Forelimb muscle (tissue), 1 donor: ENCODE measurements at regions not wholly inside any gene's neighbourhood (a gene's known extent, or its start where the extent isn't known, plus 50 kb on each side); places are given as distances from the start of the nearest gene placed in this dataset.
A peak's percentile ranks its signal among the peaks of the same experiment; 100 is the strongest.

ENCODE experiments used
- DNase-seq: peaks from one replicate; pipeline ENCODE4 v3.0.0-alpha.2; 2013; ENCODE audit warnings: low read depth

DNA sequence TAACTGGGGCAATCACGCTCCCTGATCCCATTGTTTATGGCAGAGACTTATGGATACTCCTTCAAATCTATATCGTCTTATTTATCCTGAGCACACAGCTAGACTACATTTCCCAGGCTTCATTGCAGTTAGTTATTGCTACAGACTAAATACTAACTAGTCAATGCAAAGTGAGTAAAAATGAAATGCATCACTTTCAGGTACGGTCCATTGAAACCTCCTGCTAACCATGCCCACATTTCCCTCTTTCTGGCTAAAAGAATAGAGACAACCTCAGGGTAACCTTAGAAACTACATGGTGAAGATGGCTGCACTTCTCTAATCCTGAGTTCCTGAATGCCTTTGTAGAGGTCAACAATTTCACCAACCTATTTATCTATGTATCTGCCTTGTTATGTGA is 437.4 kb downstream of the EPHA4 start:
- no peak for DNase-seq

DNA sequence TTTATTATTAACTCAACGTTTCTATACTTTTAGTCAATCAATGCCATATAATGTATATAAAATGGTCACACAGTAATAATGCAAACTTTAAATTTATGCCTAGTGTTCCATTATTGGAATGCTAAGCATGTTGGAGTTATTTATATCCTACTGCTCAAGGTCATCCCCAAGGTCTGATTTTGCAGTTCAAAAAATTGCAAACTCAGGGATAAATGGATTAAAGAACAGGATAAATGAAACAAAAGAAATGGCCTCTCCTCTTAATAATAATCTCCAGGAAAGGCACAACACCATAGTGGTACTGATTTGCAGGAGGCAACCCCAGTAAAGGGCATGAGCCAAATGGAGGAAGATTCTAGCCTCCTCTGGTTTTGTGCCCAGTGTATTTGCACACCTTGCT is 436.4 kb downstream of the EPHA4 start:
- no peak for DNase-seq

DNA sequence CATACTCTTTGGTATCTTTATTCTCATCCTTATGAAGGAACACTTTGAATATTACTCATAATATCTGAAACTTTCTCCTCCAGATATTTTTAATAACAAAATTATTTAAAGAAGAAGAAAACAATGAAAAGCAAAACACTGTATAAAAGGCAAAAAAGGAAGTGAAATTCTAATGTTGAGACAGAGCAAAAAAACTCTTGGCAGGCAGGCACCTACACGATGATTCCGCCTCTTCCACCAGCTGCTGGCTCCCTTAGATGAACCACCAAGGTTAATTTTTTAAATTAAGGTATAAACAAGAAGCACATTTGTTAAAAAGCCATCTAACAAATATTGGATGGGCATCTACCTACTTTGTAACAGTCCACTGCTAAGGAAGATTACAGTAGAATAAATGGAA is 434.7 kb downstream of the EPHA4 start:
- no peak for DNase-seq

DNA sequence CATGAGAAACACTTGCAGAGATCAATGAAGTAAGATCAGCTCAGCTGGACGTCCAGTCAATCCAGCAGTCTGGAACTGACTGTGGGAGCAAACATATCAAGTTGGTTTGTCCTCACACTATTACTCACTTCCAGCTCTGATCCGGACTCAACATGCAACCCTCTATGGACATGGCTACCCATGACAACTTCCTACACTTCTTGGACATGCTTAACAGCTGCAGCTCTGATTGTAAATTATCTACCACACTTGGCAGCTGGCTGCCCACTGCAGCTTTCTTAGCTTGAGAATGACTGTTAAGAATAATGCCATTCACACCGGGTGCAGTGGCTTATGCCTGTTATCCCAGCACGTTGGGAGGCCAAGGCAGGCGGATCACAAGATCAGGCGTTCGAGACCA is 429.8 kb downstream of the EPHA4 start:
- DNase-seq = no peak

DNA sequence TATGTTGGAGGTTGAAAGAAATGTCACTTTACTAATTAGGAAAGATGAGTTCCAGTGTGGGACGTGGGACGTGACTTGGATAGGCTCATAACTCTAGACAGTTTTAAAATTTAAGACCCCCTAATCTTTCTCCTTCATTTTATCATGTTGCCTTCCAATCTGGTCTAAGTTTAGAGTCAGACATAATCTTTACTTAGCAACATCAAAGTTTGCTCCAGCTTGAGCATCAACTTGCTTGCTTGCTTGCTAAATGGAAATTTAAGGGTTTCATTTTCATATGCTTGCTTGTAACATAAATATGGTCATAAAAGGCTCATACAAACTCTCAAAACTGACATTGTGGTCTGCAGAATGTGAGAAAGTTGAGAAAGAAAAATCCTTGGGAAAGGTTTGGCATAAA is 428.9 kb downstream of the EPHA4 start:
- no peak for DNase-seq

DNA sequence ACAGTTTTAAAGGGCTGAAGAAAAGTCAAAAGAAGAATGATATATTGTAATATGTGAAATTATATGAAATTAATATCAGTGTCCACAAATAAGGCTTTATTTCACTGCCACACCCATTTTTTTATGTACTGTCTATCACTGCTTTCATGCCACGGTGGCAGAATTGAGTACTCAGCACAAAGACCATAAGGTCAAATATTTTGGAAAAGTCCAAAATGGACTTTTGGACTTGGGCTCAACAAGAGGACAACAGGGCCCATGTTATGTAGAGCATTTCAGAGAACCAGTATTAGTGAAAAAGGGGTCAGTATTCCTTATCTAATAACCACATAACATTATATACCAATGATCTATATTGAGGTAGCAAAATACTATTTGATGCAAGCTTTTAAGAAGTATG is 427.2 kb downstream of the EPHA4 start:
- no peak for DNase-seq

DNA sequence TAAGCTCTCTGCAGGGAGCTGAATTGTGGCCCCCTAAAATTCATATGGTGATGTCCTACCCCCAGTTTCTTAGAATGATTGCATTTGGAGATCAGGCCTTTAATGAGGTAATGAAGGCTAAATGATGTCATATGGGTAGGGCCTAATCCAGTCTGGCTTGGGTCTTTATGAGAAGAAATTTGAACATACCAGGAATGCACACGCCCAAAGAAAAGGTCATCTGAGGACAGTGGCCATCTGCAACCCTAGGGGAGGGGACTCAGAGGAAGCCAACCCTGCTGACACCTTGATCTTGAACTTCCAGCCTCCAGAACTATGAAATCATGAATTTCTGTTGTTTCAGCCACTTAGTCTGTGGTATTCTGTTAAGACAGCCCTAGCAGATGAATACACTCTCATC is 426.7 kb downstream of the EPHA4 start:
- DNase-seq = no peak

DNA sequence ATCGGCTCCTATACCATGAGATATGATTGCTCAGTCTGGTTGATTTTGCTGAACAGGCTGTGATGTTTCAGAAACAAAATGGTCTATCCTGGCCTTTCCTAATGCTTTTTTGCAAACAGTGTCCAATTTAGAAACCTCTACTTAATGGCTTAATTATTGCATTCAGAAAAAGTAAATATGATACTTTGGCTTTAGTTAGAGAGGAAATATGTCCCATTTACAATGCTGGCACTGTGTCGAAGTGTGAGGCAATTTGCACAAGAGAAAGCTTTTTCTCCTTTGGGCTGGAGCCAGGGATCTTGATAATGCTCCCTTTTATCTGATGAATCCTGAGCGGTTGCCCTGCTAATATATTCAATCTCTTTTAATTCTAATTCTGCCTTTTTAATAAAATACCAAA is 418.9 kb downstream of the EPHA4 start:
- no peak for DNase-seq

GRCh38 chr2:221154176-221154575 is 417.9 kb downstream of the EPHA4 start:
- DNase-seq = no peak

DNA sequence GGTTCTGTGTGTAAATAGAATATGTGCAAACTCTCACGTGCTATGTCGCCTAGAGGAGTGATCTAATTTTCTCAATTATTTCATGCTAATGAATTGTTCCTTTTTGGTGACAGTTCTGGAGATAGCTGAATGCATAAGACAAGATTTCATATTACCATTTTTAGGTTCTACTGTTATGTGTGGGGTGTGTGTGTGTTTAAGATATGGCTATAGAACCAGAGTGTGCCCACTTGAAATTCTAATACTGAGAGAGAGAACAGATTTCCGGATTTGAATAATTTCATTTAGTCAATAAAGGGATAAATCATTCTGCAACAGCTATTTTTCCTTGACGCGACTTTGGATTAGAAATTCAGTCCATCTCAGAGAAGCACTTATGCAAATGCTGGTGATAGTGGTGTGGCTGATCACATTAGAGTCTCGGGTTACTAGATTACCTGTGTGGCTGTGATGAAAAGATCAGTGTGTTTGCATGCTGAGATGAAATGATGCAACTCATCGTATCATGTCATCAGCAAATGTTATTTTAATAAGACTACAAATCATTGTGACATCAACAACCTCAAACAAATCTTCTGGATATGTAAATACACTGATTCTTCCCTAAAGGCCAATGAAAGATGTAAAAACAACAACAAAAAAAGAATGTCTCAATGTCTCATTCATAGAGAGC is 415.9 kb downstream of the EPHA4 start:
- DNase-seq = no peak

DNA sequence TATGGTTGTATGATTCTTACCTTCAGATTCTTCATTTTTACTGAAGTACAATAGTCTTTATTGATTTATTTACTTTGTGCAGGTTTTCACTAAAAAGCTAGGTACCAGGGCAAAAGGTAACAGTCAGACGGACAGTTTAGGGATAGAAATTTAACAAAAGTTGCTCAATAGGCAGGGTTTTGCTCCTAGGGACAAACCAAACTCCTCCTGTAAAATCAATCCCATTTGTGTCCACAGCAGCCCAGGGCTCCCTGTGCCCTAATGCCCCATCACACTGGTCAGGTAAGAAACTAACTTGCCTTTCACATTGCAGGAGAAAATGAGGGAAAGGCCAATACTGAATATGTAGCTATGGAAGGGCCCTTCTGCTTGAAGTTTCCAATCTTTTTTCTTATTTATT is 410.9 kb downstream of the EPHA4 start:
- DNase-seq = no peak

DNA sequence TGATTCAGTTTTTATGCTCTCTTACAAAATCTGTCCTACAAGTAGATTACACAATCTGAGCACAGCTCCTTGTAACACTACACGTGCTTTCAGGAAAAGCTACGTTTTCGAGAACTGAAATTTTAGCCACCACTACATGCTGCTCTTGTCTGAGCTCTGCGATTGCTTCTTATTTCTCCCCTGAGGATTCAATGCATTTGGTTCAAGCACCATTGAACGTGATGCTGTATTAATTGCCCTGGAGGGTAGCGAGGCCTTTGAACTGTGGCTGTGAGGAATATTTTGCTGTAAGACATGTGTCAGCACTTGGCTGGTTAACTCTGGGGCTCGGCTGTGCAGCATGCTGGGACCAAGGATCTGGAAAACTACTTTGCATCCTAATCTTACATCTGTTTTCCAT is 405.8 kb downstream of the EPHA4 start:
- peak; percentile 77 for DNase-seq

- no peak for DNase-seq
These were observed 404.5 kb downstream of the EPHA4 start for GRCh38 chr2:221167561-221167960.

DNA sequence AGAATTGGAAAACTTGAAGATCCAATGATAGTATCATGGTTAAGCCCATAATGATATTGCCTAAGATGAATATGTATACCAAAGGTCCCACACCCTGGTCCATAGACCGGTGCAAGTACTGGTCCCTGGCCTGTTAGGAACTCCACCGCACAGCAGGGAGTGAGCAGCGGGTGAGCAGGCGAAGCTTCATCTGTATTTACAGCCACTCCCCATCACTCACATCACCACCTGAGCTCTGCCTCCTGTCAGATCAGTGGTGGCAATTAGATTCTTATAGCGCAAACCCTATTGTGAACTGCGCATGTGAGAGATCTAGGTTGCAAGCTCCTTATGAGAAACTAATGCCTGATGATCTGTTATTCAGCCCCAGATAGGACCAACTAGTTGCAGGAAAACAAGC is 402.4 kb downstream of the EPHA4 start:
- DNase-seq = no peak

GRCh38 chr2:221170548-221170947 is 401.6 kb downstream of the EPHA4 start:
- no peak for DNase-seq

GRCh38 chr2:221176667-221177066 is 395.4 kb downstream of the EPHA4 start:
- no peak for DNase-seq

DNA sequence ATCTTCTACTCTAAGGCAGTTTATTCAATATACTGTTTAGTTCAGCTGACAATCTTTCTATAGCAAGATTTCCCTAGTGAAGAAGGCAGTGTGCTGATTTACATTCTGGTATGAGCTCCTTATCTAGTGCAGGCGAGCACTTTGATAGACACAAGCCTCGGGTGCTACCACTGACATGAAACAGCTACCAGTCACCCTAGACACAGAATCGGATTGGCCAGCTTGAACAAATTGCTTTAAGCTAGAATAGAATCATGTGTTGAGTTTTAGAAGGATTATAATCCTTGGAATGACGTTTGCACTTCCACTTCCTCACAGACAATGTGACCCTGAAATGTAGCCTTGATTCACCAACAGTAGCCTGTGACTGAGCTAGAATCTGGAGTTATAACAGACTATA is 394.0 kb downstream of the EPHA4 start:
- no peak for DNase-seq

DNA sequence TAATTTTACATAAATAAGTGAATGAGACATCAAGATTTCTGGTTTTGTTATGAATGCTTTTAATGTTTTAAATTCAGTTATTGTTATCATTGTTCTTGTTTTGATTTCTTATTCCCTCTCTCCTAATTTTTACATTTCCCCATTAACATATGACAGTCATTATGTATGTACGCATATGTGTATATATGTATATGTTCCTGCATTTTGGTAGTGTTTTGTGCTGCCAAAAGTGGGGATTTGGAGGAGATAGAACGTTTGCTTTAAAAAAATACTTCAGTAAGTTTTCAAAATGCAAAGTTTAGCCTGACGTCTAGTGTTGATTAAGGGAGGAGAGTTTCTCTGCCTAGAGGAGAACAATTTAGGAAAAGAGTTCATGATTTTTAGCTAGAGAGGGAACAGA is 385.2 kb downstream of the EPHA4 start:
- no peak for DNase-seq

DNA sequence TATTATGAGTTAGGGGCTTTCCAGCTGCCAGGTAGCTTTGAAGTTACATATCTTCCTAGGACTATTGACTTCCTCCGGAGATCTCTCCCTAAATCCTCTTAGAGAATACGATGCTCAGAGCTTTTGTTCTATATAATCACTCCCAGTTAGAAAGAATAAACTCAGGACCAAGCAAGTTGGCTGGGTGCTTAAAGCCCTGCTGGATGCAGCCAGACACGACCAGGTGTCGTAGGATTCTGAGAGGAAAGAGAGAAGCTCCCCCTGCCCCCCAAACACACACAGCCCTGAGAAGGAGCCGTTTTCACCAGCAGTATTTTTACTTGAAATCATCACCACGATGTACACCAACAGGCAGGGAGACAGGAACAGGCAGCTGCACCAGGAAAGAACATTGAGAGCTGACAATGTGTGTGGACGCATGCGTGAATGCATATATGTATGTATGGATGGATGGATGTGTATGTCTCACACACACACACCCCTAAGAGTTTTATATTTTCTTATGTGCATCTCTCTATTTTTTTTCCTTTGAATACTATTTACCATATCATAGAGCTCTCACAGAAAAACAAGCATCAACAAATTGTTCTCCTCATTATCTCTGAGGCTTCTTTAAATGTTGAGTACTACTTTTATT is 382.6 kb downstream of the EPHA4 start:
- DNase-seq = no peak

DNA sequence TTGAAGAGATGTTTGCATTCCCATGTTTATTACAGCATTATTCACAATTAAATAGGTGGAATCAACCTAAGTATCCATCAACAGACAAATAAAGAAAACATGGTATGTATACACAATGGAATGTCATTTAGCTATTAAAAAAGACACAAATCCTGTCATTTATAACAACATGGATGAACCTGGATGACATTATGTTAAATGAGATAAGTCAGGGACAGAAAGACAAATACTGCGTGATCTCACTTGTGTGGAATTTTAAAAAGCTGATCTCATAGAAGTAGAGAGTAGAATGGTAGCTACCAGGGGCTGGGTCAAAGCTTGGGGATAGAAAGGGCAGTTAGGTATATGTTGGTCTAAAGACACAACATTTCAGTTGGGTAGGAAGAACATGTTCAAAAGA is 376.3 kb downstream of the EPHA4 start:
- no peak for DNase-seq

DNA sequence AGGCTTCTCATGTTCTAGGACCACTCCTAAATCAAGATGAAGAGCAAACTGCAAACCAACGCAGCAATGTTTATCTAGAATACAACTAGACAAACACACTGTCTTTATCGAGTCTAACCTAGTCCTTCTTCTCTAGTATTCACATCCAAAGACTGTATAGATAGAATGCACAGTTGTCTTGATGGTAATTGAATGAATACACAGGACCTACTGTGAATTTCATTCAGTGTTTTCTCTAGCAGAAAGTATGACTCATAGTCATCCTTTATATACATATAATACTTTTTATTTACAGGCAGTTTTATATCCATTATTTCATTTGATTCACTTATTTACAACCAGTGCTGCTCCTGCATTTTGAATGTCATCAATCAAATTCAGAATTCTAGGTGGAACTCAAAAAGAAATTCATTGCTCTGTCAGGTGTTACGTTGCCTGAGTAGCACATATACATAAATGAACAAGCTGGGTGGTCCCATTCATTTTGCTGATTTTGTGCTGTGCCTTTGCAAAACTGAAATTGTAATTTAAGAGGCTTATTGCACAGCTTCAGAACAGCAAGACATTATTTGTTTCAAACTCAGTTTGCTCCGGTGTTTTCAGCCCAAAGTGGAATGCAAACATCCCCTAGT is 374.8 kb downstream of the EPHA4 start:
- DNase-seq = no peak

DNA sequence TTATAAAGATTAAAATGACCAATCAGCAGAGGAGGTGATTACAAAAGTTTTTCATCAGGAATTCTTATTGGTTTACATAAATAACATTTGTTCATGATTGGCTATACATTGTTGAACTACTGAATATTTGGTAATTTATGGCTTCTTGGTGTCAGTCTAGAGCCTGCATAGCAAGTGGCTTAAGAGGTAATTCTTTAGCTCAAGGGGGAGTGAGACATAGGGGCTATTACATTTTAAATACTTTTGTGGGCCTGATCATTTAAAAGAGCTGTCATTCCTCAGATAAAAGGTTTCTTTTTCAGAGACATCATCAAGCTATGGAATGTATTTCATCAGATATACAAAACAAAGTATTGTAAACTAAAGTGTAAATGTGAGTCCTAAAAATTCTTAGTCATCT is 373.8 kb downstream of the EPHA4 start:
- DNase-seq = no peak

- no peak for DNase-seq
These were observed 371.8 kb downstream of the EPHA4 start for GRCh38 chr2:221200184-221200839.
